SKM-1 (cell line): ENCODE measurements at regions not wholly inside any gene's neighbourhood (a gene's known extent, or its start where the extent isn't known, plus 50 kb on each side); places are given as distances from the start of the nearest gene placed in this dataset.
"Not testable (repeated sequence)": the region's sequence is repeated elsewhere in the genome, so short reads cannot be mapped to it uniquely, and the experiment has no call there.

ENCODE experiments used
- DNase-seq: peaks from one replicate; lab custom pipeline; 2025; ENCODE audit not compliant: unreplicated experiment; lab: John Stamatoyannopoulos, UW

DNA sequence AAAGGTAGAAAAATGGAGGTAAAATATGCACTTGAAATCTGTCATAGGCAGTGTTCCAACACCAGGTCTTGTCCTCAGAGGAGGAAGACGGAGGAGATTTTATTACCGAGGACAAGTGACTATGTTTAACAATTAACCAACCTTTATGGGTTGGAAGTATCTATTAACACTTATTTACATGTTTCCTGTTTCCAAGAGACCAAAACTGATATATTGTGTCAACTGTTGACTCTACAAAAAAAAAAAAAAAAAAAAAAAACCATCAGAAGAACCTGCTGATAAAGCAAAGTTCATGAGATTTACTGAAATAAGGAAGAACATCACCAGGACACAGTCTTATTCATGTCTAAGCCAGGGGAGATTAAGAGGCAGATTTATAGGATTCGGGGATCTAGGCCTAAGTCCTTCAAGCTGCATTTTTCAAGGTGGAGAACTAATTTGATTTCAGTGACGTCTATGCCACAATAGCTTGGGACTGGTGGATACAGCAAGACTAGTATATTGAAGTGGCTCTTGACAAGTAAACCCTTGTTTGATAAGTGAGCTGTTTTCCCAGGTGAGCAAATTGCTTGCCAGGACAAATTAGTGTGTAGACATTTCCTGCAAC, 126.6 kb upstream of the NAA20 start:
- no peak for DNase-seq

DNA sequence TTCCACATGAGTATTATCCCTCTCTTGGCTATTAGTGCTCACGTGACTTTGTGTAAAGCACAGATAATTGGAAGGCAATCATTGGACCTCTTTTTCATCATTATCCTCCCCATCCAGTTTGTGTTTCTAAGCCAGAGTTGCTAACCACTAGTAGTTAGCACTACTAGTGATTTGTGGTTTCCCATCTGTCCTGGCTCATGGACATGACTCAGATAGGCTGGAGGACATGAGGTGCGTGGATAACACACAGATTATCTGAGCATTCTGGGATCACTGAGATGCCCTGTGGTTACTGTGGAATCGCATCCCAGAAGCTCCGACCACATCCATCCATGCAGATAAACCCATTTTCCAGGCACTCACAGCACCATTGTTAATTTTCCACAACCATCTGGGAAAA, 123.8 kb upstream of the NAA20 start:
- no peak for DNase-seq

DNA sequence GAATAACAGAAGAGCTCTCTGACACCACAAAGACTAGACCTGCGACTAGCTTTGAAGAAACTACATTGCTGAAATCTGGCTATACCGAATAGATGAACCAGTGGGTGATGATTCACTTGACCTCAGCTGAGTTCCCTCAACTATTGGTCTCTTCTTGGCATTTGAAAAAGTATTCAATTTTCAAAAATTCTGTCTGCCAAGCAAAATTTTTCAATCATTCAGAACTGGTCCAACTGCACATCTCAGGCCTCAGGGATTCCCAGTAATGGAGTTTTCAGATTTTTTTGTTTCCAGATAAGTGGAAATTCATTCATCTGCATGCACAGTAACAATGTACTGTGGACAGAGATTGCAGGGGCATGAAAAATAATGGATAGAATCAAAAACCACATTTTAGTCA, 121.4 kb upstream of the NAA20 start:
- no peak for DNase-seq

DNA sequence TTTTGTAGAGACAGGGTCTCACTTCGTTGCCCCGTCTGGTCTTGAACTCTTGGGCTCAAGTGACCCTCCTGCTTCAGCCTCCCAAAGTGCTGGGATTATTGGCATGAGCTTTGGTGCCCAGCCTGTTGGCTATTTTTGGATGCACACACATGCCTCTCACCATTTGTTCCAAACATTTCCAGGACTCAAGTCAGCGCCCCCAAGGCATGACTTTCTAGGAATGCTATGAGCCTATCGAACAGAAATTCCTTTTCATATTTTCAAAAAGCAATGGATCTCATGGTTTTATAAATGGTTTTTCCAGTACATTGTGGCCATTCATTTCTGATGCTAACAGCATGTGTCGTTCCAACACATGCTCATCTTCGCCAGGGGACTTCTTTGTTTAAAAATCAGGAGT, 119.3 kb upstream of the NAA20 start:
- DNase-seq, result no peak

DNA sequence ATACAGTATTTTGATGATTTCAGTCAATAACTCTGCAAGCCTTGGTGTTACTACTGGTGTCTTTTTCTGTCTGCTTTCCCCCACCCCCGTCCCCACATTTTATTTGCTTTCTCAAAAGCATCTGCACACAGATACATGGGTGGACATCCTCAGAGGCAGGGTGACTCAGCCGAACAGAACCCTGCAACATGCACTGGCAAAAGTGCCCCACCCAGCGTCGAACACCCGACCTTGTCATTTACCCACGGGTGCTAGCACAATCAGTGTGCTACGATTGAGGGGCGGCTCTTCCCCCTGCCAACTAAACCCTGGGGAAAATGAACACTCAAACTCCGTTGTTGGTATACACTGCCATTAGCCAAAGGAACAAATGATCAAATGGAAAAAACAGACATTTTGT, 115.9 kb upstream of the NAA20 start:
- DNase-seq, result no peak

DNA sequence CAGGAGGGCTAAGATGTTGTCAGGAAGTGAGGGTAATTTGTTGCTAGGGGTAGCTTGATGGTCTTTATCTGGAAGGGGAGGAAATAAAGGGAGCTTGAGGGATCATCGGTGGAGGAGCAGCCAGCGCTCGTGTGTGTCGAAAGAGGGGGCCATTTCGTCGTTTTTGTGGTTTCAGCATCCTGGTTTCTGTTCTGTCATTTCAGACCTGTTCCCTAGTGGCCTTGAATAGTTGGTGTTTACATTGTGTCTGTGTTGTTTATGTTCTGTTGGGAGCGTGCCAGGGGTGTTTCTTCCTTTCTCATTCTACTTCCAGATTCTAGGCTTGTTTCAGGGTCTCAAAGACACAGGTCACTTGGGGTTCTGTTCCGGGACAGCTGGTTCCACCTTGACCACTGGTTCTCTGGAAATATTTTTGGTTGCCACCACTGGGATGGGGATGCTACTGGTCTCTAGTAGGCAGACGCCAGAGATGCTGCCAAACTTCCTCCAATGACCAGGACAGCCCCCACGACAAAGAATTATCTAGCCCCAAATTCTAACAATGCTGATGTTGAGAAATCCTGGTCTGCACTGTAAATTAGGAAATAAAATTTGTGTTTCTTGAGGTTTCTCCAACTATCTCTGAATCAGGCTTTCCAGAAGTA, 113.9 kb upstream of the NAA20 start:
- DNase-seq, result peak; percentile 87

DNA sequence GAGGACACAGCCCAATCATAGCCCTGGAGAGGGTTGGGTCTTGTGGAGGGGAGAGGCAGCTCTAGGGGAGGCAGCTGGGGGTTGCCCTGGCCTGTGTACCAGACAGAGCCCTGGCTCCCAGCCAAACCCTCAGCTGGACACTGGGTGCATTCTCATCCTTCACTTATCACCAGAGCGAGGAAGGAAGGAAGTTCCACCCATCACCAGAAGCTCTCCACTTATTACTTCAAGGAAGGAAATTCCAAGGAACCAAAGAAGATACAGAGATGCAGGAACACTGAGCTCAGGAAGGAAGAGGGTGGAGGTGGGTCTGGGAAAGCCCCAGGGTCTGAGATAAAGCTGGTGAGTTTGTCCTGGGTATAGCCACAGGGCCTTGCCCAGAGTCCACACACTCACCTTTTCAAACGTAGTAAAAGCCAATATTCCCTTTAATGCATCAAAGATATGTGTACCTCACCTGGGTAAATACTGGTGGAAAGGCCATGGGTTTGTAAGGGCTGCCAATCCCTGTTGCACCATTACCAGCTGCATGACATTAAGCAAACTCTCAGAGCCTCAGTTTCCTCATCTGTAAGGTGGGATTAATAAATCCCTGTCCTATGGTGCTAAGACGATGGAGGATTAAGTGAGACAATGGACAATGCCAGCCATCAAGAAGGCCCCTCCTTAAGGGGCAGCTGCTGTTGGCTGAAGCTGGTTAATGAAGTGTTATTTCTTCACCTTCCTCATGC, 109.7 kb upstream of the NAA20 start:
- no peak for DNase-seq

DNA sequence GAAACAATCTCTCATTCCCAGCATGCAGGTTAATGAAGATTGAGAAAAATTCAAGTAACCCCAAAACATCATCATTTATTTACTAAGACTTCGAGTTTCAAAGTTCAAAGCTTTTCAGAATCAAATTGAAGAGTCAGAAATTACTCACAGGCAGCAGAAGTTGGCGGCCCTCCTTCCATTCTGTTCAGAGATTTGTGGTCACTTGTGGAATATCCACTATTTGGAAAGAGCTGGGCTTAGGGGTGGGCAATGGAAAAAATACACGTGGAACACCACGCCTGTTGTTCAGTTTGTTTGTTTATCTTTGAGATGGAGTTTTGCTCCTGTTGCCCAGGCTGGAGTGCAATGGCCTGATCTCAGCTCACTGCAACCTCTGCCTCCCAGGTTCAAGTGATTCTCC, 108.6 kb upstream of the NAA20 start:
- DNase-seq, result no peak

DNA sequence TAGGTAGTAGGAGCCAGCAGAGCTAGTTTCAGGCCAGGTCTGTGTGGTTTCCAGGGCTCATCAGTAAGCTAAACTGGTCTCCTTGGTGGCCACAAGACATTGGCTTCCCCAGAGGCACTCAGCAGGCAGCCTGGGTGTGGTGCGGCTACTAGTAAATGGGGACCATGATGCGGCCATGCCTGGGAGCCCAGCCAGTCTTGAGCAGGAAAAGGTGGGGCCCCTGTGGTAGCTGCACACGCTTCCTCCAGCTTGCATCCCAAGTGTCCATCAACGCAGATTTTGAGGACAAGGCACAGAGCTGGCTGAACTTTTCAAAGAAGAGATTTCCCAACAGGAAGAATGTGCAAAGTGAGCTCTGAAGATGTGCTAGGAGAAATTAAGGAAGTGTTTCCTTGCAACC, 107.4 kb upstream of the NAA20 start:
- DNase-seq, result no peak

DNA sequence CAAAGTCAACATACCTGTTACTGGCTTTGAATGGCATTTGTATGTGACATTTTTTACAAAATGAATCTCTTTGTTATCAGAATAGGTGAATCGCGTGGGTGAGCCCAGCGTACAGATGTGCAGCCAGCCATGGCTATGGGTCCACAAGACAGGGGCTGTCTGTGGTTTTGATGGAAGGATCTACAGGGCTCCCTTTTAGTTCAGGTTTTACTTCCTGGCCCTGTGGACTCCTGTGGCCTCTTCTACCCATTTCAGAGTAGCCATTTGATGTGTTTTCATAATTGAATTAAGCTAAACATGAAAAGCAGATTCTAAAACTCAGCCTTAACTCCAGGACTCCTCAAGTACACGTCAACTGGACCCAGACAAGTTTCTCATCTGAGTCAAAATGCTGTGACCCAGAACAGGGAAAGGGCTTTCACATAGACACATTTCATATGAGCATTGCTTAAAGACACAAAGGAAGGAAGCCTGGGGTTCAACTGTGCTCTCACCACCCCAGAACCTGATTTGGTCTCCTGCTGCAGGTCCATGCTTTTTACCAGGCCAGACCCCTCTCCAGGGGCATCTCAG, 105.3 kb upstream of the NAA20 start:
- no peak for DNase-seq

DNA sequence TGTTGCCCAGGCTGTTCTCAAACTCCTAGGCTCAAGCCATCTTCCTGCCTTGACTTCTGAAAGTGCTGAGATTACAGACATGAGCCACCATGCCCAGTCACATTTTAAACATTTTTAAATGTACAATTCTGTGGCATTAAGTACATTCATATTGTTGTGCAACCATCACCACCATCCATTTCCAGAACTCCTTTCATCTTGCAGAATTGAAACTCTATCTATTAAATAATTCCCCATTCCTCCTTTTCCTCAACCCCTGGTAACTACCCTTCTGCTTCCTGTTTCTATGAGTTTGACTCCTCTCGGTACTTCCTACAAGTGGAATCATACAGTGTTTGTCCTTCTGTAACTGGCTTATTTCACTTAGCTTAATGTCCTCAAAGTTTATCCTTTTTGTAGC, 103.8 kb upstream of the NAA20 start:
- DNase-seq, result no peak

DNA sequence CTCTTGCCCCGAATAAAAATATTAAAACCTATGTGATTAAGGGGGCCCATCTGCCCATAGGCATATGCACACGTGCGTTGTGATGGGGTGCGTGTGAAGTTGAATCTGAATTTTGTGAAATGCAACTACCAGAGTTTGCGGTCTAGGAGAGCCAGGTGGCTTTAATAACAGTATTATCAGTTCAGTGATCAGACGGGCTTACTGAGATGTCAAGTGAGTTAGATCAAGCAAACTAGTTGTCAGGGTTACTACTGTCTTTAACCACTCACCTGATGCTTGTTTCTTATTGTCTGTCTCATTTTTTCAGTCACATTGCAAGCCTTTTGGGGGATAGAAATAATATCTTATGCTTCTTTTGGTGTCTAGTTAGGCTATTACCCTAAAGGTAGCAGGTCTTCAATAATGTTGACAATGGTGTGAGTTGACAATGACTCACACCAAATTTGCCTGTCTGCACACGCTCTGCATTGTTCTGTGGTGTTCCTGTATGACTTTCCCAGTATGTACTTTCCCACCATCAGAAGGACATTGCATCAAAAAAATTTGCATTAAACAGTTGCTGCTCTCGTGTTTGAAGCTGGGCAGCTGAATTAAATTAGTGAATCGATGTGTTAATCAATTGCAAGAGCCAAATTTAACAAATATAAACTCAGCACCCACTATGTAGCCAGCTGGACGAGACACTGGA, 103.1 kb upstream of the NAA20 start:
- DNase-seq, result no peak

DNA sequence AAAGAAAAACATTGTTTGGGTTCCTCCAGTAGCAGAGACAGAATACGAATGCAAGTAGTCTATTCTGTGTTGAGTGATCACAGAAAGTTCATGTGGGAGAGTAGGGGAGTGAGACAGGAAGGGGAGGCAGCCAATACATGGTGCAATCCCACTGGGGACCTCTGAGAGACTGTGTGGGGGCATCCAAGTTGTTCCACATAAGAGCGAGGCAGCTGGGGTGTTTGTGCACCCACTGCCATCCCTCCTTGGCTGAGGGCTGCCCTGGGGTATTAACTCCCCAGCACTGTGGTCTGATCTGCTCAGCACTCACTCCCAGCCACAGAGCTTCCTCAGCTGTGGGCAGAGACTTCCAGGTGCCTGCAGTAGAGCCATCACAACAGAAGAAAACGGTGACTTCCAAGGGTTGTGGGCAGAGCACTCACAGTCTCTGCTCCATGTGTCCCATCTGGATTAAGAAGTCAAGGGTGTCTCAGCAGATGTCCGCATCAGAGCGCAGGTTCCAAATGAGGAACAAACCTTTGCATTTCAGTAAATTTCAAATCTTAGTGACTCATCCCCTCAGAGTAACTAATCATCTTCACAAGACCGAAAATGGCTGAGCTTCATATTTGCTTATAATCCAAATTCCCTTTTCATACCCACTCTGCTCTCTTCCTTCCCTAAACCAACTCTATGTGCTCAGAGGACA, 101.9 kb upstream of the NAA20 start:
- DNase-seq, result peak; percentile 62

DNA sequence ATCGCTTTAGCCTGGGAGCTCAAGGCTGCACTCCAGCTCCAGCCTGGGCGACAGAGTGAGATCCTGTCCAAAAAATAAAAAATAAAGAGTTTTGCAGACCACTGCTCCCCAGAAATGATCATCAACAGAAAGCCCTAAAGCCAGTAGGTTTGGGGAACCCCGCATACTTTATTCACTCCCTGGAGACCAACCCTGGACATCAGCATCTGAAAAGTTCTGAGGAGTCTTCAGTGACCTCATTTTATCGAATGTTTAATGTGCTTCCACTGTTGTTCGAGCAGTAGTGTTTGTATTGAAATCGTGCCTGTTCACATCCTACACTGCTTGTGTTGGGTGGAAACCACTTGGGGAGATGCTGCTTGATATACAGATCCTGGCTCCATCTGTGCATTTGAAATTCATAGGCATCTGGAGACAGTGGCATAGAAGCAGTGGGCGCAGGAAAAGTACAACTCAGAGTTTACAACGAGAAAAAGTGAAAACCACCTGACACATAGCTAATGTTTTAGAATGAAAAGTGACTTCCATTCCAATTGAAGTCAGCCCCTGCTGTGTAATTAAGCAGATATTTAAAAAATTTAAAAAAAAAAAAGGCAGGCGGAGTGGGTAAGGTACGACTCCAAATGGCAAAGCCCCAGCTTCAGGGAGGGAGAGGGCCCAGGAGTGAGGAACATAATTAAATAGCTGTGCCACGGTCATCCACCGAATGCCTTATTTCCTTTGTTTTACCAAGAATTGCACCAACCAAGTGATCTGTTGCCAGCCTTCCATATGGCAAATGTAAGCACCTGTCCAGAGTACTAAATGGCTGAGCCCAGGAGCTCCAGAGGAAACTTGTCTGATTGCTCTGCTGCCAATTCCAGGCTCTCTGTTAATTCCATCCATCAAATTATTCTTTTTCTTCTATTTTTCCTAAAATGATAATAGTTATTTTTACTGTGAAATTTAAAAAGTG, 100.4 kb upstream of the NAA20 start:
- DNase-seq, result no peak

DNA sequence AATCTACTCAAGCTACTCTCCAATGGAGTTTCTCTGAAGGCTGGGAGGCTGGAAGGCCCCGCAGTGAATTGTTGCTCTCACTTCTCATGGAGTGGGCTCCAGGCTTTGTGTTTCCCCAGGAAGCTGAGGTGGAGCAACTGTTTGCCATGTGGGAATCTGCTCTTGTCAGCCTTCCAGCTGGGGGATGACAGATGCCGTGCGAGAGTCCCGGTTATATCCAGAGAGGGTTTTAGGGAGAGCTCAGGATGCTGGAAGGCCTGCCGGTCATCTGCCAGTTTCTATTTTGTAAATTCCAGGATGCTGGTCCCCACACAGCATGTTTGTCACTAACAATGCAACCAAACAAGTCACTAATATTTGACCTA, 98.2 kb upstream of the NAA20 start:
- DNase-seq, result no peak

DNA sequence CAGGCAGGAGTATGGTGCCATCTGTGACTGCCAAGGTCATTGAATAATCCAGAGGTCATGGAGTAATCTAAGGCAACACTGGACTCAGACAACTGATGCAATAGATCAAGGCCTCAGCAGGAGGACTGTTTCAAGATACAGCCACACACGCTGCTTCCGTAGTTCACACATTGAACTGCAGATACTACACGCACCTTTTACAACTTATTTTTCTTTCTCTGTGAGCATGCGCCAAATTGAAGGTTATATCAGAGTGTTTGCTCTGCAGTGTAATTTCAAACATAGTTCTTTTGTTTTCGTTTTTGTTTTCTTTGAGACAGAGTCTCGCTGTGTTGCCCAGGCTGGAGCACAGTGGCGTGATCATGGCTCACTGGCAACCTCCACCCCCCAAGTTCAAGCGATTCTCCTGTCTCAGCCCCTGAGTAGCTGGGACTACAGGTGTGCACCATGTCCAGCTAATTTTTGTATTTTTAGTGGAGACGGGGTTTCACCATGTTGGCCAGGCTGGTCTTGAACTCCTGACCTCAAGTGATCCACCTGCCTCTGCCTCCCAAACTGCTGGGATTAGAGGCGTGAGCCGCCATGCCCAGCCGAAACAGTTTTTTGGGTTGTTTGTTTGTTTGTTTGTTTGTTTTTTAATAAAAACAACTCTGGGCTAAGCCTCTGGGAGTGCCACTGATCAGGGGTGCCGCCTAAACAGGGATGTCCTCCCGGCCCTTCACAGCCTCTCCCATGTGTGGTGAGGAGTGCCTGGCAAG, 96.6 kb upstream of the NAA20 start:
- no peak for DNase-seq

DNA sequence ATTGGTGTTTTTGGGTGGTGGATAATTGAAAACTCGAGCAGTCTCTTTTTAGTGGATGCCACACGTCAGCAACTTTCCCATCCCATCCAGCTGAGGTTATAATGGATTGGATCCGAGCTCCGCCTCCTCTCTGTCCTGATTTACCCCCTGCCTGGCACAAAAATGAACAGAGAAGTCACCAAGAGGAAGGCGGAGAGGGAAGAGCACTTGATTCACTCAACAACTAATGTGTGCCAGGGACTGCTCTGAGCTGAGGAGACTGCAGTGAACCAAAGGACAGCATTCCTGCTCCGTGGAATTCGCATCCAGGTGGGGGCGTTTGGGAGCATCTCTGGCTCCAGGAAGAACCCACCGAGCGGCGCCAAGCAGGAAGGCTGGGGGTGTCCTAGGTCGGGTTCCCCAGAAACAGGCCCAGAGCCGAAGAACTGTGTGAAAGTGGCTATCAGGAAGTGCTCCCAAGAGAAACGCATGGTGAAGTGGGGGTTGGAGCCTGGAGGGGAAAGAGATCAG, 95.8 kb upstream of the NAA20 start:
- DNase-seq, result no peak

DNA sequence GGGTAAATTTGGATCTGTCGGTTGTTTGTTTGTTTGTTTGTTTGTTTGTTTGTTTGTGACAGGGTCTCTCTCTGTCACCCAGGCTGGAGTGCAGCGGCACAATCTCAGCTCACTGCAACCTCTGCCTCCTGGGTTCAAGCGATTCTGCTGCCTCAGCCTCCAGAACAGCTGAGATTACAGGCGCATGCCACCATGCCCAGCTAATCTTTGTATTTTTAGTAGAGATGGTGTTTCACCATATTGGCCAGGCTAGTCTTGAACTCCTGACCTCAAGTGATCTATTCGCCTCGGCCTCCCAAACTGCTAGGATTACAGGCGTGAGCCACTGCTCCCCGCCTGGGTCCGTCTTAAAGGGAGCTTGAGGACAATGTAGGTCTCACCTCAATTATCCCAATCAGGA, 95.3 kb upstream of the NAA20 start:
- not testable (repeated sequence) for DNase-seq

DNA sequence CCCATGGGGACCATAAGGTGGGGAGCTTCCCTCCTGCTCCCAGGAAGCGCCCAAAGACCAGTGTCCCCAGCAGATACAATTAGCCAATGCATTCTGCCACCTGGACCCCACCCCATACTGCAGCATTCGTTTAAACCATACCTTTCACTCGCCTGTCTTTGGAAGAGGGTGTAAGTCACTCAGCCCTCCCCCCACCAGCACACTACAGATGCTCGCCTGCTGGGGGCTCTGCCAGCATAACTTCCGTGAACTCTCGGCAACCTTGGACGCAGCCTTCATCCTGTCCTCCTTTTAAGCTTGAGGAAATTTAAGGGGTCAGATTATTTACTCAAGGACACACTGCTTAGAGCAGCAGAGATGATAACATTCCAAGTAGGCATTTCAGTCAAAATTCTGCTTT, 94.4 kb upstream of the NAA20 start:
- DNase-seq, result no peak
